IPS-18c (cell line): ENCODE measurements at regions not wholly inside any gene's neighbourhood (a gene's known extent, or its start where the extent isn't known, plus 50 kb on each side); places are given as distances from the start of the nearest gene placed in this dataset.

Experiments used
- H3K4me3 ChIP-seq: 2 replicates; pipeline ENCODE4 v1.7.0; 2013; ENCODE audit warnings: low read depth, mild to moderate bottlenecking, low read length, moderate library complexity; ENCODE audit not compliant: insufficient read depth
- H3K9me3 ChIP-seq: one replicate; pipeline ENCODE4 v1.6.1; 2013; ENCODE audit warnings: mild to moderate bottlenecking, low read length, moderate library complexity; ENCODE audit not compliant: control insufficient read depth, insufficient read depth

GRCh38 chr5:53199882-53200281 is 90.3 kb upstream of the MOCS2 start:
- Histone ChIP-seq H3K9me3 (no peaks in the 10 kb centered on the region), H3K4me3 (no peak overlapping the region)

- Histone ChIP-seq H3K9me3 (no peaks in the 10 kb centered on the region), H3K4me3 (no peak overlapping the region)
Measured at GRCh38 chr5:53200306-53200705, 90.7 kb upstream of the MOCS2 start.

- no peak overlapping the region for H3K4me3 ChIP-seq
- H3K9me3 ChIP-seq, result no peaks in the 10 kb centered on the region
Measured at GRCh38 chr5:53201746-53202145, 92.2 kb upstream of the MOCS2 start.

GRCh38 chr5:53206562-53206961 is 97.0 kb upstream of the MOCS2 start:
- H3K9me3 ChIP-seq, result peaks cover 2% of the 10 kb centered on the region

GRCh38 chr5:53211799-53212198 is 102.2 kb upstream of the MOCS2 start:
- Histone ChIP-seq H3K4me3 (no peak overlapping the region), H3K9me3 (peaks cover 2% of the 10 kb centered on the region)

More at GRCh38 chr5:53206562-53206961, 97.0 kb upstream of the MOCS2 start:
- no peak overlapping the region for H3K4me3 ChIP-seq

- Histone ChIP-seq H3K4me3 (no peak overlapping the region), H3K9me3 (peaks cover 8% of the 10 kb centered on the region)
Measured at GRCh38 chr5:53219174-53219573, 109.6 kb upstream of the MOCS2 start.

GRCh38 chr5:53219610-53220009 is 110.1 kb upstream of the MOCS2 start:
- Histone ChIP-seq H3K4me3 (no peak overlapping the region), H3K9me3 (peaks cover 8% of the 10 kb centered on the region)

GRCh38 chr5:53233645-53234405 is 124.3 kb upstream of the MOCS2 start:
- peaks cover 8% of the 10 kb centered on the region for H3K9me3 ChIP-seq

GRCh38 chr5:53236683-53237082 is 127.1 kb upstream of the MOCS2 start:
- Histone ChIP-seq H3K4me3 (no peak overlapping the region), H3K9me3 (peaks cover 3% of the 10 kb centered on the region)

More at GRCh38 chr5:53233645-53234405, 124.3 kb upstream of the MOCS2 start:
- H3K4me3 ChIP-seq, result no peak overlapping the region

- Histone ChIP-seq H3K4me3 (no peak overlapping the region), H3K9me3 (no peaks in the 10 kb centered on the region)
Measured at GRCh38 chr5:53237876-53238275, 128.3 kb upstream of the MOCS2 start.

GRCh38 chr5:53239301-53239990 is 129.9 kb upstream of the MOCS2 start:
- Histone ChIP-seq H3K4me3 (no peak overlapping the region), H3K9me3 (no peaks in the 10 kb centered on the region)

- H3K4me3 ChIP-seq, result no peak overlapping the region
- no peaks in the 10 kb centered on the region for H3K9me3 ChIP-seq
Measured at GRCh38 chr5:53240661-53241060, 131.1 kb upstream of the MOCS2 start.

- no peaks in the 10 kb centered on the region for H3K9me3 ChIP-seq
Measured at GRCh38 chr5:53241572-53241971, 132.0 kb upstream of the MOCS2 start.

GRCh38 chr5:53243403-53243802 is 133.8 kb upstream of the MOCS2 start:
- no peaks in the 10 kb centered on the region for H3K9me3 ChIP-seq
- H3K4me3 ChIP-seq, result no peak overlapping the region

More at GRCh38 chr5:53241572-53241971, 132.0 kb upstream of the MOCS2 start:
- H3K4me3 ChIP-seq, result no peak overlapping the region

GRCh38 chr5:53246042-53246836 is 136.7 kb upstream of the MOCS2 start:
- Histone ChIP-seq H3K4me3 (no peak overlapping the region), H3K9me3 (no peaks in the 10 kb centered on the region)

GRCh38 chr5:53249529-53250200 is 140.1 kb upstream of the MOCS2 start:
- H3K4me3 ChIP-seq, result no peak overlapping the region
- no peaks in the 10 kb centered on the region for H3K9me3 ChIP-seq

- Histone ChIP-seq H3K4me3 (no peak overlapping the region), H3K9me3 (no peaks in the 10 kb centered on the region)
Measured at GRCh38 chr5:53250201-53250550, 140.6 kb upstream of the MOCS2 start.
